Hypothalamus (tissue), 51 donors: ENCODE measurements at regions not wholly inside any gene's neighbourhood (a gene's known extent, or its start where the extent isn't known, plus 50 kb on each side); places are given as distances from the start of the nearest gene placed in this dataset.

ENCODE experiments used
- DNase-seq, 51 donors: peaks; one replicate each; lab custom pipeline; 2025; lab: John Stamatoyannopoulos, UW

DNA sequence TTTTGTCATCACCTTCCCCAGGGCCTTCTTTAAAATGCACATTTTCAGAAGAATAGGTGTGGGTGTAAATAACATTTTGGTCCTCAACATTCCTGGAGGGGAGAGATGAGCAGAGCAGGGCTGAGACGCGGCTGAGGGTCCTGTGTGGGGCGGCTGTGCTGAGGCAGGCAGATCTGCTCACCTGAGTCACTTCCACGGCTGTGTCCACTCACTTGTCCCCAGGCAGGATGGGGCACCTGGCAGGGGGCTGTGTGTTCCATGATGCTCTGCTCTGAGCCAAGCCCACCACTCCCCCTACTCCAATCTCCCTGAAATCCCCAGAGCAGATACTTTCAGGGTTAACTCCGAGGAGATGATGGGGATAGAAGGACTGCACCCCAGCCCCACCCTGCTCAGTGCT is 93.8 kb downstream of the GLRX3 start:
- no peak for DNase-seq

DNA sequence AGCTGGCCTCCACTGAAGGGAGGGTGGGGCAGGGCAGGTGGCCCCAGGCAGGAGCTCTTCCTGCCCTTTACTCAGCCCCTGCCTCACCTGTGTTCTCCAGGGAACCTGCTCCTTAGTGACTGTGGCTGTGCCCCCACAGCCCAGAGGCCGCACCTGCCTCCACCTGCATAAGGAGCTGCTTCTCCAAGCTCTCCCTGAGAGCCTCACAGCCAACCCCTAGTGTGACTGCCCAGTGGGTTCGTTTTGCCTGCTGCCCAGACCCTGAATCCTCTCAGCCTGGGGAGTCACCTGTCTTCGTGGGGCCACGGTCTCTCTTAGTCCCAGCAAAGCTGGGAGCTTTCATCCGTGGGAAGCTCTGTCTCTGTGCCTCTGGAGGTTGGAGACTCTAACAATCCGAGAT is 94.4 kb downstream of the GLRX3 start:
- no peak for DNase-seq

DNA sequence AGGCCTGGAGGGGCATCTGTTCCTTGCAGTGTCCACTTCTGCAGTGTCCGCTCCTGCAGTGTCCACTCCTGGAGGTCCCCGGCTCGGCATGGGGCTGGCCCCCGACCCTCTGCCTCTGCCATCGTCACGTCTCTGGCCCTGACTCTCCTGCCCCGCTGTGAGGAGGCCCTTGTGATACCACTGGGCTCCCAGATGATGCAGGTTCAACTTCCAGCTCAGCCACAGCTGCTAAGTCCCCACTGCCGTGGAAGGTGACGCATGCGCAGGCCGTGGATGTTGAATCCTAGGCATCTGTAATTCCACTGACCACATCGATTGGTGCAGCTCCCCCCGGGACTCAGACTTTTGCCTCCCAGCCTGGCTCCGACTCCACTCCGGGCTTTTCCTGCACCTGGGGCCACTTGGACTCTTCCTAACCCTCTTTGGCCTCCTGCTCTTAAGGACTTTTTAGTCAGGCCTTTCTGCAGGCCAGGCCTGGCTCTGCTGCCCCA is 95.1 kb downstream of the GLRX3 start:
- no peak for DNase-seq

GRCh38 chr10:130232166-130233034 is 96.2 kb downstream of the GLRX3 start:
- DNase-seq, result no peak

DNA sequence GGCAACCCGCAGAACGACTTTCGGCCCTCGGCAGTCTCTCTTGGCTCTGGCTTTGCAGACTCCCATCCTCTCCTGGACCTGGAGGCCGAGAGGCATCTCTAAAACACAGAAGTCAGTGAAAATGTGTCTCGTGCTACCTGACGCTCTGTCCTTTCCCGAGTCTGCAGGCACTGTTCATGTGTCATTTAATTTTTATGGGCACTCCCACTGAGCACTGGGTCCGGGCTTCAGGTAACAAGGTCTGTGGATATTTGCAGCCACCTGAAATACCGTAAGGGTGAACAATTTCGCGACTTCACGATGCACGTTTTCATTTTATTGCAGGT is 96.8 kb downstream of the GLRX3 start:
- DNase-seq, result no peak

- DNase-seq, result no peak
Observed at GRCh38 chr10:130233426-130233825, 97.2 kb downstream of the GLRX3 start.

DNA sequence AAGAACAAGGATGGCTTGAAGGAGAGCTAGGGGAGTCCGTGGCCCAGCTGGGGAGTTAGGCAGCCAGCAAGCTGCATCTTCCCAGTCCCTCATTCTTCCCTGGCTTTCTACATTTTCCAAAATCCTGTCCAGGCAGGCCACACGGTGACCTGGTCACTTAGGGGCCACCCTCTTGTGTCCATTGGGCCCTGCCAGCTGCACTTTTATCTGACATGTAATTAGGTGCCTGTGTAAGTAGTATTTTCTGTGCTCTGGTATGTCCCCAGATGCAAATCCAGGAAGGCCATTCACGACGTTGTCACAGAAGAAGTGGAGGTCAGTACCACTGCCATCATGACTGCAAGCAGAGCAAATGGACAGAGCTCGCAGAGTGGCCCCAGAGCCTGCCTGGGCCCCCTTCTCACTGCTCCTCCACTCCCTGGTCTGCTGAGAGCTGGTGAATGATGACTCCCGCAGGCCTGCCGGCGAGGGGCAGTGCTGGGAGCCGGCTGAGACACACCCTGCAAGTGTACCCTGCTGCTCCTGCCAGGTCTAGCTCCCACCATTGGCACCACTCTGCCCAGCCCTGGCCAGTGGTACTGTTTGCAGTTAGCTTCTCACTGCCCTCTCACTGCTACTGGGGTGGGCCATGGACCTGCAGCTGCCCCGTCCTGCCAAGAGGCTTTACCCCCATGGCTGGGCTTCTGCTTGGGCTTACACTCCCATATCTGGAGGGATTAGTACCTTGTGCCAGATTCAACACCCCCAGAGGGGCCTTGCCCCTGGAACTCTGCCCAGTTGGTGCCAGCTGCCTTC is 98.2 kb downstream of the GLRX3 start:
- no peak for DNase-seq

- DNase-seq, result no peak
Observed at GRCh38 chr10:130236711-130237110, 100.5 kb downstream of the GLRX3 start.

- DNase-seq, result no peak
Observed at GRCh38 chr10:130240409-130240808, 104.2 kb downstream of the GLRX3 start.

DNA sequence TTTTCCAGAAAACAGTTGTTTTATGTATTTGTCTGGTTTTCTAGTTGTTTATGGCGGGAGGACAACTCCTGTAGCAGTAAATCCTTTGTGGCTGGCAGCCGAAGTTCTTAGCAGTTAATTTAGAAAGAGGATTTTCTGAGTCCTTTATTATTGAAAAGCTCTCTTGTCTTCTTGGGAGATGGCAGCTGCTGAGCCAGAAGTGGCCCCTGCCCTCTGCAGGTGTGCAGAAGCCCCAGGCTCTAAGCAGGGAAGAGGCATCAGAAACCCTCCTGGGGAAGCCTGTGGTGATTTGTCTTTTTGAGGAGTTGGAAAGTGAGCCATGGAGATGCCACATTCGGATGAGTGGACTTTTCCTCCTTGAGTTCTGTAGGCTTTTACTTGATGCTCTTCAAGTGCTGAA is 106.3 kb downstream of the GLRX3 start:
- DNase-seq, result no peak

DNA sequence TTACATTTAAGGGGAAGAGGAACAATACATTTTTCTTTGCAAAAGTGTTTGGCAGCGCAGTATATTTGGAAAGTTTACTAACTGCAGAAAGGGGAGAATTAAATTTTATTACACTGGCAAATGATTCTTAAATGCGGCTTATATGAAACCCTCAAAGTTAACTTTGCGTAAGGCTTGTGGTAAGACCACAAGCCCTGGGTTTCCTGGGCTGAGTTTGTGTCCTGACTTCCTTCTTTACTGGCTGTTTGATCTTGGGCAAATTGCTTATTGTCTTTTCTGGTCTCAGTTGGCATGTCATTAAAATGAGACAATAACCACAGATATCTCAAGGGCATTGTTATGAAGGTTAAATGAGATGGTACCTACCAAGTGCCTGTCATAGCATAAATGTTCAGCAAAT is 106.8 kb downstream of the GLRX3 start:
- no peak for DNase-seq

DNA sequence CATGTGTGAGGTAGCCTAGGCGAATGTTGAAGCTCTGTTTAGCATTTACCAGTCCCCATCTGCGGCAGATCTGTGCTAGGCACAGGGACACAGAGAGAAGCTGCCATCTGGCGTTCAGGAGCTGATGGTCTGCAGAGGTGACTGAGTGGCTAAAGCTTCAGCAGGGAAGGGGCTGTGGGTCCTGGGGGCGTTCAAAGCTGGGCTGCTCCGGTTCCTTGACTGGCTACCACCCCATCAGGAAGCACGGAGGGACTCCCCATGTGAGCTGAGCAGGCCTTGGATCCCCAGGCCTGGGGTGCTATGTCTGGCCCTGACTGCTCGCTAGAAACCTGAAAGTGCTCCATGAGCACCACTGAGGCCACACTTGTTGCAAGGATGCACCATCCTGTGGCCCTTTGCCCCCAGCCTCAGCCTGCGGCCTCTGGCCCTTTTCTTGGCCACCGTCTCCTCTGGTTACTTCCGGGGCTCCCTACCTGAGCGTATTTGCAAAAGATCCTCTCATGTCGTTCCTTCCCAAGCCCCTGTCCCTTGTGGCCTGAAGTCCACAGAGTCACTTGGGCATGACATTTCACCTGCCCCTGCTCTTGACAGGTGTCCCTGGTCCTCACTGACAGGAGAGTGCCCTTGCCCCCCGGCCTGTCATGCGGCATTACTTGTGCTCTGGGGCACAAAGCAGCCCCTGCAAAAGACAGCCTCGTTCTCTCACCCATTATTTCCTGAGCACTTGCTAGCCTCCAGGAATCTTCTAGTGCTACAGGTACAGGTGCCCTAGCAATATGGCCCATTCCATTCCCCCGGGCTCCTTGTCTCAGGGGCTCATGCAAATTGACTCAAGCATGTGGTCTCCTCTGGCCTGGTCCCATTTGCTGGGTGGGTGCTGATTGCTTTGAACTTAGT is 108.1 kb downstream of the GLRX3 start:
- DNase-seq, result no peak

- DNase-seq, result no peak
Observed at GRCh38 chr10:130244928-130245495, 108.8 kb downstream of the GLRX3 start.

DNA sequence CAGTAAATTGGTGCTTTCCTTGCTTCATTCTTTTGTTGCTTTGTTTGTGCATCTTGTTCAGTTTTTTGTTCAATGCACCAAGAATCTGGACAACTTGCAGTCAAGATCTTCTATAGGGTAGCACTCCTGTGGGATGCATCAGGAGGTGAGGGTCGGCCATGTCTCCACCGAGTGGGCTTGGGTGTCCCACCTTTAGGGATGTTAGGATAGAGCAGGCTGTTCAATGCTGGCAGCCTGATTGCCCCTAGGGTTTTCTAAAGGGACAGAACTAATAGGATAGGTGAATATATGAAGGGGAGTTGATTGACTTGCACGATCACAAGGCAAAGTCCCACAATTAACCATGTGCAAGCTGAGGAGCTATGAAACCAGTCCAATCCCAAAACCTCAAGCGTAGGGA is 109.9 kb downstream of the GLRX3 start:
- DNase-seq, result no peak

GRCh38 chr10:130250127-130250526 is 113.9 kb downstream of the GLRX3 start:
- DNase-seq, result no peak

DNA sequence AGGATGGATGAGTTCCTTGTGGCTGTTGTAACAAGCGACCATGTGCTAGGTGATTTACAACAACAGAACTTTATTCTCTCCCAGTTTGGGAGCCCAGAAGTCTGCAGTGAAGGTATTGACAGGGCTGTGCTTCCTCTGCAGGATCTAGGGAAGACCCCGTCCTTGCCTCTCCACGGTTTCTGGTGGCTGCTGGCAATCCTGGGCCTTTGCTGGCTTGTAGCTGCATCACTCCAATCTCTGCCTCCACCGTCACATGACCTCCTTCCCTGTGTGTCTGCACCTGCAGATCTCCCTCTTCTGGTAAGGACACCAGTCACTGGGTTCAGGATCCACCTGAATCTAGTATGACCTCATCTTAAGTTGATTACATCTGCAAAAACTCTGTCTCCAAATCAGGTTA is 115.6 kb downstream of the GLRX3 start:
- DNase-seq, result no peak

DNA sequence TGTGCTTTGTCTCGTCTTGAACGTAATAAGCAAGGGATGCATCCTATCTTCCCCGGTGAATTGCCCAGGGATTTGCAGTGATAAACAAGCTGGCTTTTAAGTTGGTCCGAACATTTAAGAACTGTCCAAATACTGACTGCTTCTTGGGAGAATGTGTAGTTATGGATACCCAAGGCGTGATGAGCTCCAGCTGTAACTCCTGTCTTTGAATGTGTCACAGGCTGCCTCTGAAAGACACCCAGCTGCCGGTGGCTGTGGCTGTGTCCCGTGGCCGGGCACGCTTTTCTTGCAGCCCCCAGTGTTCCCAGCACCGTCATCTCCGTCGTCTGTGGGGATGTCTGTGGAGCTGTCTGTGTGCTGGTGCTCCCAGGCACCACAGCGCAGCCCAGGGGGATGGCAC is 118.1 kb downstream of the GLRX3 start:
- DNase-seq, result peak in 1 of 51 donors; percentile 2

DNA sequence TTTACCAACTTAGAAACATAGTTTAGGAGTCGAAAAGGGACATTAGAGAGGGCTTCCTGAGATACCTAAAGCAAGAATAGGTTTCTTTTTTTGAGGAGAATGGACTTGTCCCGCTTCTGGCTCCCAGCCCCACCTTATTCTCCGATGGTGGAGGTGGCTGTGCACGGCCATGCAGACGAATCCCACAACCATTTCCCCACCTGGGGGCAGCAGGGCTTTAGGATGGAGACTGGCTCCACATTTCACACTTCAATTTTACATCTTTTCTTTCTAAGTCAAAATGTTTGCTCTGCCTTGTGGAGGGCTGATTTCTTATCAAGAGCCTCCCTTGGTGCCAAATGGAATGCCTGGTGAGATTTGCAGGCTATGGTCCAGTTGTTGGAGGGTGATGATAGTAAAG is 118.5 kb downstream of the GLRX3 start:
- DNase-seq, result peak in 2 of 51 donors; percentile 11 to 28

GRCh38 chr10:130255777-130256176 is 119.6 kb downstream of the GLRX3 start:
- DNase-seq, result no peak

GRCh38 chr10:130257897-130258296 is 121.7 kb downstream of the GLRX3 start:
- no peak for DNase-seq

DNA sequence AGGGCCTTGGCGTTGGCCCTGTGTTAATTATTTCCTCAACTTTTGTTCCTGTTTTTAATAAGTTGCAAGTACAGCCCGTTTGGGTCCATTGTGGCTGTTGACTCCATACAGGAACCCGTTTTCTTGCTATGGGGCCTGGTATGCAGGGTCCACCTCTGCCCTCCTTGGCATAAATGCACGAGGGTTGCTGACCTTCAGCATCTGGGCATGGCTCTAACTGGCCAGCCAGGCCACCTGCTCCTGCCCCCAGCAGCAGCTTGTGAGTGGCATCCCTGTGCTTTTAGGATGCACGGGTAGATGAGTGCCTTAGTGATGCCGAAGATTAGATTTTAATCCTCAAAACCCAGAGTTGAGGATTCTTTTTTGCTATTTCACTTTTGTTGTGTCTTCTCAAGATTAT is 123.2 kb downstream of the GLRX3 start:
- no peak for DNase-seq
